Skeletal muscle tissue (tissue), 3 donors: ENCODE measurements at regions not wholly inside any gene's neighbourhood (a gene's known extent, or its start where the extent isn't known, plus 50 kb on each side); places are given as distances from the start of the nearest gene placed in this dataset.

Experiments used
- H3K27ac ChIP-seq: one replicate; pipeline ENCODE4 v1.7.0; 2013; ENCODE audit warnings: mild to moderate bottlenecking, low read depth, low read length, inconsistent platforms
- H3K27me3 ChIP-seq, 3 donors: one replicate each; pipeline ENCODE4 v1.7.0; 2013; ENCODE audit warnings: low read length in 3 of 3; ENCODE audit not compliant: control insufficient read depth in 3 of 3, insufficient read depth in 3 of 3
- H3K36me3 ChIP-seq, 3 donors: one replicate each; pipeline ENCODE4 v1.7.0; 2013; ENCODE audit warnings: low read length in 3 of 3; ENCODE audit not compliant: control insufficient read depth in 3 of 3, insufficient read depth in 3 of 3
- H3K4me1 ChIP-seq, 3 donors: one replicate each; pipeline ENCODE4 v1.7.0; 2013; ENCODE audit warnings: low read length in 3 of 3, mild to moderate bottlenecking in 3 of 3; ENCODE audit not compliant: control insufficient read depth in 3 of 3, insufficient read depth in 3 of 3
- H3K4me3 ChIP-seq, 3 donors: one replicate each; pipeline ENCODE4 v1.7.0; 2013; ENCODE audit warnings: low read length in 3 of 3
- H3K9ac ChIP-seq, 3 donors: one replicate each; pipeline ENCODE4 v1.7.0; 2013; ENCODE audit warnings: low read length in 3 of 3, mild to moderate bottlenecking in 3 of 3, moderate library complexity in 2 of 3, low read depth in 1 of 3
- H3K9me3 ChIP-seq, 3 donors: one replicate each; pipeline ENCODE4 v1.7.0; 2013; ENCODE audit warnings: low read length in 3 of 3; ENCODE audit not compliant: control insufficient read depth in 3 of 3
- donor health status: Osteomylitis.

DNA sequence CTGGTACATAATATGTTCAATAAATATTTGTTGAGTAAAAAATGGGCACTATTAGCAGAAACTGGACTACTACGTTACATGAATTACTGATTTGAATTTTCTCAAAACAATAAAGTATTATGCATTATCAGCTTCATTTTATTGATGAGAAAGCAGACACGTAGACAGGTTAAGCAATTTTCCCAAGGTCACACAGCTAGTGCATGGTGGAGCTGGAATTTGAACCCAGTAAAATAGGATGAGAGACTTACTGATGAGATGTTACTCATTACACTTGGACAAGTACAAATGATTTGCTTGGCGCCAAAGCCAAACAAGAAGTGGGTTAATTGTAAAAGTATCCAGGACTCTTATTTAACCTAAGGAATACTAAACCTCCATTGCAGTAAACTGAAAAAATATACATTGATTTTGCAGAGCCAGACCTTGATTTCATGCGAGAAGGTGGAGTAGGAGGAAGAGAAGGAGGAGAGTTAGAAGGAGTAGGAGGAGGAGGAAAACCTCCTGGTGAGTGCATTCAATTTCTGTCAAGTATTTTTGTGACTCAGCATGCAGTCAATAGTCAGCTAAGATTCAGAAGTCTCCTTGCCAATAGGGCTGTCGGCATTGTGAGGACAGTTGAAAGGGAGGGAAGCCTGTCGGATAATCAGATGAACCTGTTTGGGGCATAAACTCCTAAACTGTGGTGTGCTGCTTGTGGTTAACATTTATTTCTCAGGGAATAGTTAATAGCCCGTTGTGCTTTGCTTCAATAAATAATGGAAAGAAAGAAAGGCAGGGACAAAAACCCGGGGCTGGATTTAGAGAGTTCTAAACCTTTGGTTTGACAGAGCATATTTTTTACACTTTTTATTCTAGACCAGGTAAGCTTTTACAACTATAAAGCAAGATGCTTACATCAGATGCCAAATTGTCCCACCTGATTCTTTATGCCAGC lies 77.0 kb upstream of the TACR1 start:
- Histone ChIP-seq H3K4me3 (no peak overlapping the region), H3K27me3 (no peaks in the 10 kb centered on the region), H3K4me1 (no peaks in the 10 kb centered on the region), H3K27ac (no peak overlapping the region), H3K9ac (no peak overlapping the region), H3K36me3 (no peaks in the 10 kb centered on the region), H3K9me3 (no peaks in the 10 kb centered on the region)

DNA sequence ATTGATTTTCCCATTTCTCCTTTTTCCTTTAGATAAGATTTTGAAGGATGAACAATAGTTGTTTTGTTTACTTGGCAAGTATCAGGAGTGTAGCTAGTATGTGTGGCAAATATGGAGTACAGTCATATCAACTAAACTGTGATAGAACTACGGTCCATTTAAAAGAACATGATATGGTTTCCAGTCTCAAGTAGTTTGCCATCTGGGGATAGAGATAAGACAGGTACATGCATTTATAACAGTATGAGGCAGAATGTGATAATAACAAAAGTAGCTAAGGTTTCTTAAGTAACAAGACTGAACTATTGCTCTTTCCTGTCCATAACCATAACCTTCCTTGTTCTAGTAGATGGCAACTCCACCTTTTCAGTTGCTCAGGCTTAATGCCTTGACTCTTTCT lies 75.6 kb upstream of the TACR1 start:
- no peaks in the 10 kb centered on the region for H3K27me3 ChIP-seq

DNA sequence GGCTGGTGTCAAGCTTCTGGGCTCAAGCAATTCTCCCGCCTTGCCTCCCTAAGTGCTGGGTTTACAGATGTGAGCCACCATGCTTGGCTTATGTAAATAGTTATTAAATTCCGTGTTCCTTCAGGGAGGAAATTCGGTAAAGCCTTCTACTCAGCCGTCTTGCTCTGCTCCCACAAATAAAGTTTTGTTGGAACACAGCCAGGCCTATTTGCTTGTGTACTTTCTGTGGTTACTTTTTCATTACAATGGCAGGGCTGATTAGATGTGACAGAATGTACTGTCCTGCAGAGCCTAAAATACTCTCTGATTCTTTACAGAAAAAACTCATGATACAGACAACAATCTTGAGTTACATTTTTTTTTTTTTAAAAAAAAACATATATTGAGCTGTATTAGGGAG lies 68.8 kb upstream of the TACR1 start:
- Histone ChIP-seq H3K27me3 (no peaks in the 10 kb centered on the region), H3K9me3 (no peaks in the 10 kb centered on the region), H3K27ac (no peak overlapping the region), H3K4me1 (no peaks in the 10 kb centered on the region), H3K36me3 (no peaks in the 10 kb centered on the region), H3K4me3 (no peak overlapping the region), H3K9ac (no peak overlapping the region)

More for the DNA sequence above, 75.6 kb upstream of the TACR1 start:
- H3K4me3 ChIP-seq: no peak overlapping the region
- H3K9me3 ChIP-seq: no peaks in the 10 kb centered on the region
- H3K4me1 ChIP-seq: no peaks in the 10 kb centered on the region
- no peak overlapping the region for H3K27ac ChIP-seq
- H3K36me3 ChIP-seq: no peaks in the 10 kb centered on the region
- H3K9ac ChIP-seq: no peak overlapping the region

DNA sequence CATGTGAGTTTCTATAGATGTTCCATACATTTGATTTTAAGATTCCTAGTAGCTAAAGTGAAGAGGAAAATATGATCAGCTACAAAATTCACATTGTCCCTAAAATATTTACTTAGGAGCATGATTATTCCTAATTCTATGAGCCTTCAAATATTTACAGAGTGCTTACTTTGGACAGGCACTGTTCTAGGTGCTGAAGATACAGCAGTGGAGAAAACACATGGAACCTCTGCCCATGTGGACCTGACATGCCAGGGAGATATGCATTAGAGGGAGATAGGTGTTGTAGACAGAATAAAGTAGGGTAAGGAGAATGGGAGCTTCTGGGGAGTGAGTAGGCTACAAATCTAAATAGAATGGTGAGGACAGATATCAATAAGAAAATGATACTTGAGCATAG lies 62.6 kb upstream of the TACR1 start:
- Histone ChIP-seq H3K4me1 (no peaks in the 10 kb centered on the region), H3K9ac (no peak overlapping the region), H3K27ac (no peak overlapping the region), H3K27me3 (no peaks in the 10 kb centered on the region), H3K9me3 (no peaks in the 10 kb centered on the region), H3K36me3 (no peaks in the 10 kb centered on the region), H3K4me3 (no peak overlapping the region)

DNA sequence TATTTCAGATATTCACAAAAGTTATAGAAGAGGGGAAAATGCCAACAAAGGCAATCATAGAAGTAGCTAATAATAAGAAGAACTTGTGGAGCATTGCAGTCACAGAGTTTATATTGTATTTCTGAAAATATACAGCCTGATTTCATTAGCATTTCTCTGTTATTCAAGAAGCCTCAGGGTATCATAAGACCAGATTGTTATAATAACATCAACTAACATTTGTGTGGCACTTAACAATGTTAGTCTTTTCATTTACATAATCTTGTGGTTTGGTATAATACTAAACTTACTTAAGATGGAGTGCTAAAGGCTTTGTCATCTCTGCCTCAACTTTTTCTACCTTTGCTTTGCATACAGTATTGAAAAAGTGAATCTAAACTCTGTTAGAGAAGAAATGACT lies 61.6 kb upstream of the TACR1 start:
- Histone ChIP-seq H3K9ac (no peak overlapping the region), H3K4me3 (no peak overlapping the region), H3K27me3 (no peaks in the 10 kb centered on the region), H3K4me1 (no peaks in the 10 kb centered on the region), H3K27ac (no peak overlapping the region), H3K9me3 (no peaks in the 10 kb centered on the region), H3K36me3 (no peaks in the 10 kb centered on the region)

DNA sequence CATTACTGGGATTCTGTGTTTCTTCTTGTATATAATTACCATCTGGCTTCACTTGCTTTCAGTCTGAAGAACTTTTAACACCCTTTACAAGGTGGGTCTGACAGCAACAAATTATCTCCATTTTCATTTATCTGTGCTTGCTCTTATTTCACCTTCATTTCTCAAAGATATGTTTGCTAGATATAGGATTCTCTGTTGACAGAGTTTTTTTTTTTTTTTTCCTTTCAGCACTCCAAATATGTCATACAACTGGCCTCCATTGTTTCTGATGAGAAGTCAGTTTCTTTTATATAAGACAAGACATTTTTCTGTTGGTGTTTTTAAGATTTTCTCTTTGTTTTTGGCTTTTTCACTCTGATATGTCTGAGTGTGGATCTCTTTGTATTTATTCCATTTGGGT lies 59.3 kb upstream of the TACR1 start:
- H3K4me1 ChIP-seq: no peaks in the 10 kb centered on the region
- H3K36me3 ChIP-seq: no peaks in the 10 kb centered on the region
- no peaks in the 10 kb centered on the region for H3K27me3 ChIP-seq
- H3K9me3 ChIP-seq: no peaks in the 10 kb centered on the region
- no peak overlapping the region for H3K4me3 ChIP-seq
- H3K9ac ChIP-seq: no peak overlapping the region
- H3K27ac ChIP-seq: no peak overlapping the region

DNA sequence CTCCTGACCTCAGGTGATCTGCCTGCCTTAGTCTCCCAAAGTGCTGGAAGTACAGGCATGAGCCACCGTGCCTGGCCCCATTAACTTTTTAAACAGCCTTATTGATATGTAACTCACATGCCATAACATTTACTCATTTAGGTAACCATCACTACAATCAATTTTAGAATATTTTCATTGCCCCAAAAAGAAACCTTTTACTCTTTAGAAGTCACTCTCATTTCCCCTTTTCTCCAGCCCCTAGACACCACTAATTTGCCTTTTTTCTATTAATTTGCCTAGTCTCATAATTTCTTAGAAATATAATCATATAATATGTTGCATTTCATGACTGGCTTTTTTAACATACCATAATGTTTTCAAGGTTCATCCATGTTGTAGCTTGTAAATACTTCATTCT lies 57.2 kb upstream of the TACR1 start:
- H3K27me3 ChIP-seq: no peaks in the 10 kb centered on the region

DNA sequence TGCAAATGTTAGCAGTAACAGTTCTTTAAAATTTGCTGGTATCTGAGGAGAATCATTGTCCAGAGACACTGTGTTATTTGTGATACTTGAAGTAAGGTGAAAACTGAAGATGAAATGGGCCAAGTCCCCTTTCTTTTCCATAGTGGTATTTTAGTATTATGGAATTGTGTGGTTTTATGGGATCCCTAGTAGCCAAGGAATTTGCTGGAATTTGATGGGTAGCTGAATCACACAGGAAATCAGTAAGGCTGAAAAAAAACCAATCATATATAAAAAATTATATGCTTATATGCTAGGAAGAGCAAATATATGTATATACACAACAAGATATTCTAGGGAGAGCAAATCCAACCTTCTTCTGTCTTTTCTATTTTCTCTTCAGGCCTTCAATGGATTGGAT lies 54.2 kb upstream of the TACR1 start:
- Histone ChIP-seq H3K4me3 (no peak overlapping the region), H3K9me3 (peaks cover 0 to 3% (median 0%) of the 10 kb centered on the region in 3 donors), H3K27me3 (no peaks in the 10 kb centered on the region), H3K36me3 (no peaks in the 10 kb centered on the region), H3K4me1 (no peaks in the 10 kb centered on the region), H3K9ac (no peak overlapping the region), H3K27ac (no peak overlapping the region)

More for the DNA sequence above, 57.2 kb upstream of the TACR1 start:
- no peaks in the 10 kb centered on the region for H3K36me3 ChIP-seq
- H3K9me3 ChIP-seq: no peaks in the 10 kb centered on the region
- no peak overlapping the region for H3K4me3 ChIP-seq
- no peak overlapping the region for H3K9ac ChIP-seq
- H3K27ac ChIP-seq: no peak overlapping the region
- no peaks in the 10 kb centered on the region for H3K4me1 ChIP-seq

DNA sequence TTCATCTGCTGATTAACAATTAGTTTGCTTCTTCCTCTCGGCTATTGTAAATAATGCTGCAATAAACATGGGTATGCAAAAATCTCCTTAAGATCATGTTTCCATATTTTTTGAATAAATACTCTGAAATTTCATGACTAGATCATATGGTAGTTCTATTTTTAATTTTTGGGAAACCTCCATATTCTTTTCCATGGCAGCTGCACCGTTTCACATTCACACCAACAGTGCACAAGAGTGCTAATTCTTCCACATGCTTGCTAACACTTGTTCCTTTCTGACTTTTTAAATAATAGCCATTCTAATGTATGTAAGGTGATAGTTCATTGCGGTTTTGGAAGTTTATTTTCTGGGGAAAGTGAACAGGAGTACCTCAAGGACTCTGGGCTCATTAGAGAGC lies 52.6 kb upstream of the TACR1 start:
- H3K4me3 ChIP-seq: no peak overlapping the region
- H3K9ac ChIP-seq: no peak overlapping the region
- H3K27ac ChIP-seq: no peak overlapping the region
- H3K9me3 ChIP-seq: peaks cover 0 to 3% (median 0%) of the 10 kb centered on the region in 3 donors
- H3K36me3 ChIP-seq: no peaks in the 10 kb centered on the region
- H3K4me1 ChIP-seq: no peaks in the 10 kb centered on the region
- no peaks in the 10 kb centered on the region for H3K27me3 ChIP-seq
